Kidney (tissue), 13 donors: ENCODE measurements at regions not wholly inside any gene's neighbourhood (a gene's known extent, or its start where the extent isn't known, plus 50 kb on each side); places are given as distances from the start of the nearest gene placed in this dataset.

Experiments
- DNase-seq, 5 donors: peaks; one replicate each; pipeline ENCODE4 v3.0.0-alpha.2; 2013 to 2020
- FAIRE-seq: peaks from 2 replicates; lab custom pipeline; 2012; peaks lifted over from hg19 to GRCh38; lab: Jason Lieb, UNC
- H3K27ac ChIP-seq, 2 donors: one replicate each; pipeline ENCODE4 v1.7.0; 2013; ENCODE audit warnings: low read depth in 2 of 2, low read length in 2 of 2, inconsistent platforms in 1 of 2
- H3K27me3 ChIP-seq: one replicate; pipeline ENCODE4 v1.7.1; 2013; ENCODE audit warnings: low read length, inconsistent platforms; ENCODE audit not compliant: control insufficient read depth, insufficient read depth
- H3K36me3 ChIP-seq, 3 donors: one replicate each; pipeline versions ENCODE4 v1.7.0 to v1.7.1; 2013; ENCODE audit warnings: low read length in 3 of 3, control low read depth in 1 of 3, inconsistent platforms in 1 of 3; ENCODE audit not compliant: insufficient read depth in 3 of 3, control insufficient read depth in 2 of 3
- H3K4me1 ChIP-seq, 3 donors: one replicate each; pipeline versions ENCODE4 v1.7.0 to v1.7.1; 2013; ENCODE audit warnings: low read length in 3 of 3, inconsistent platforms in 1 of 3, low read depth in 1 of 3; ENCODE audit not compliant: control insufficient read depth in 2 of 3, insufficient read depth in 2 of 3
- H3K4me3 ChIP-seq, 3 donors: one replicate each; pipeline versions ENCODE4 v1.7.0 to v1.8.1; 2013; ENCODE audit warnings: low read length in 3 of 3, control low read depth in 1 of 3, inconsistent platforms in 1 of 3
- H3K9ac ChIP-seq, 3 donors: one replicate each; pipeline versions ENCODE4 v1.7.0 to v1.7.1; 2013; ENCODE audit warnings: low read length in 3 of 3, control low read depth in 1 of 3, inconsistent platforms in 1 of 3
- H3K9me3 ChIP-seq, 3 donors: one replicate each; pipeline versions ENCODE4 v1.7.0 to v1.7.1; 2013; ENCODE audit warnings: low read length in 3 of 3, control low read depth in 1 of 3, inconsistent platforms in 1 of 3; ENCODE audit not compliant: control insufficient read depth in 2 of 3, insufficient read depth in 1 of 3
- intact Hi-C: fragments of 100-400 bp; cut with DNase I; formaldehyde crosslinking; loops from one replicate; pipeline ENCODE4 v1.11.1; 2022
- TF ChIP-seq, protein P1 (sequence below): IDR thresholded peaks from 3 replicates; pipeline ENCODE4 v1.5.1; 2012; ENCODE audit warnings: mild to moderate bottlenecking, moderate library complexity, borderline replicate concordance; ENCODE audit not compliant: insufficient read depth; ENCODE audit errors: extremely low read depth
- donor health status: control.
- donor health status: control.
- donor health status: control.
- donor health status: control.
- donor health status: control.
- donor health status: DM: yes; HTN: yes; CAD: no.
- donor health status: Normal renal cell carcinoma (clear cell type).

DNA sequence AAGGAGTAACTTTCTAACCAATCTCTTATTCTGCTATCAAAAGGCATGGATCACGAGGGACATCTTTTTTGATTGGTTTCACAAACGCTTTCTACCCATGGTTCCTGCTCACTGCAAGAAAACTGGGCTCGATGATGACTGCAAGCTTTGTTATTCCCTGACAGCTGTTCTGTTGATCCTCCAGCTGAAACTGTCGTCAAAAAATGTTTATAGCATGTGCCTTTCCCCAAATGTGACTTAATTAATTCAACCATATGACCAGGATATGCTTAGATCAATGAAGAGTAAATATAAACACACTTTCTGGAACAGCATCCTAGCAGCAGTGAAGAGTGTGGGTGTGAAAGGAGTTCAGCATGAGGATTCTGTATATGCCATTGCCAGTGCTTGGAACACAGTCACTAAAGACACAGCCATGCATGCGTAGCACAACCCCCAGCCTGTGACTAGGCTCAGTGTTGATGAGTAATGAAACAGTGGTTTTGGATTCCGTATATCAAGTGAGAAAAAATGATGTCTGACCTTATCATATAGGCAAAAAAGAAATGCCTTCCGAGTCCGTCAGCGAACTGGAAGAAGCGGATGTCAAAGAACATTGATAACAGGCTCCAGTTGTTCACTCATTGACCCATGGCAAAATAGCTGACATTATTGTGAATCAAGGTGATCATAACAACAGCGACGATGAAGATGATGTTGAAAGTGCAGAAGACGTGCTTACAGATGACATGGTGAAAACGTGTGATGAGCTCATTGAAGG lies 347.4 kb downstream of the FGF9 start:
- Histone ChIP-seq H3K27ac (no peak overlapping the region), H3K36me3 (no peaks in the 10 kb centered on the region), H3K9ac (no peak overlapping the region), H3K27me3 (no peaks in the 10 kb centered on the region), H3K9me3 (no peaks in the 10 kb centered on the region), H3K4me3 (no peak overlapping the region), H3K4me1 (no peaks in the 10 kb centered on the region)
- FAIRE-seq (no peak), DNase-seq (no peak)
- intact Hi-C loops: no loop called here
- TF ChIP-seq, protein P1, sequence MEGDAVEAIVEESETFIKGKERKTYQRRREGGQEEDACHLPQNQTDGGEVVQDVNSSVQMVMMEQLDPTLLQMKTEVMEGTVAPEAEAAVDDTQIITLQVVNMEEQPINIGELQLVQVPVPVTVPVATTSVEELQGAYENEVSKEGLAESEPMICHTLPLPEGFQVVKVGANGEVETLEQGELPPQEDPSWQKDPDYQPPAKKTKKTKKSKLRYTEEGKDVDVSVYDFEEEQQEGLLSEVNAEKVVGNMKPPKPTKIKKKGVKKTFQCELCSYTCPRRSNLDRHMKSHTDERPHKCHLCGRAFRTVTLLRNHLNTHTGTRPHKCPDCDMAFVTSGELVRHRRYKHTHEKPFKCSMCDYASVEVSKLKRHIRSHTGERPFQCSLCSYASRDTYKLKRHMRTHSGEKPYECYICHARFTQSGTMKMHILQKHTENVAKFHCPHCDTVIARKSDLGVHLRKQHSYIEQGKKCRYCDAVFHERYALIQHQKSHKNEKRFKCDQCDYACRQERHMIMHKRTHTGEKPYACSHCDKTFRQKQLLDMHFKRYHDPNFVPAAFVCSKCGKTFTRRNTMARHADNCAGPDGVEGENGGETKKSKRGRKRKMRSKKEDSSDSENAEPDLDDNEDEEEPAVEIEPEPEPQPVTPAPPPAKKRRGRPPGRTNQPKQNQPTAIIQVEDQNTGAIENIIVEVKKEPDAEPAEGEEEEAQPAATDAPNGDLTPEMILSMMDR: no peak

DNA sequence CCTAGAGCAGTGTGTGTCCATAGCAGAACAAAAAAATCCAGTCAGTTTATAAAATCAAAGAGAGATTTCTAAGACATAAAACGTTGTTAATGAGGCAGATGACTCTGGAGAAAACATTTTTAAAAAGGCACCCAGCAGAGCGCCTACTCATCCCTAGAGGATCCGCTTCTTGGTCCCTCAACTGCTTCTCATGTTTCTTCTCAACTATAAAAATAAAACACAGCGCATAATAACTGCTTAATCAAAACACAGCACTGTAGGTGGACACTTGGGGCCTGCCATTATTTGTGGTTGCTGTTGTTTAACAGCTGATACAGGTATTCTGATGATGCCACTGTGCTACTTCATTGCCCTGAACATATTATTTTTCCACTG lies 347.9 kb downstream of the FGF9 start:
- no peaks in the 10 kb centered on the region for H3K4me1 ChIP-seq
- TF ChIP-seq, protein P1: no peak
- no peak for DNase-seq
- H3K36me3 ChIP-seq: no peaks in the 10 kb centered on the region
- FAIRE-seq: no peak
- H3K4me3 ChIP-seq: no peak overlapping the region
- H3K27me3 ChIP-seq: no peaks in the 10 kb centered on the region
- H3K27ac ChIP-seq: no peak overlapping the region
- H3K9me3 ChIP-seq: no peaks in the 10 kb centered on the region
- intact Hi-C loops: no loop called here
- no peak overlapping the region for H3K9ac ChIP-seq

DNA sequence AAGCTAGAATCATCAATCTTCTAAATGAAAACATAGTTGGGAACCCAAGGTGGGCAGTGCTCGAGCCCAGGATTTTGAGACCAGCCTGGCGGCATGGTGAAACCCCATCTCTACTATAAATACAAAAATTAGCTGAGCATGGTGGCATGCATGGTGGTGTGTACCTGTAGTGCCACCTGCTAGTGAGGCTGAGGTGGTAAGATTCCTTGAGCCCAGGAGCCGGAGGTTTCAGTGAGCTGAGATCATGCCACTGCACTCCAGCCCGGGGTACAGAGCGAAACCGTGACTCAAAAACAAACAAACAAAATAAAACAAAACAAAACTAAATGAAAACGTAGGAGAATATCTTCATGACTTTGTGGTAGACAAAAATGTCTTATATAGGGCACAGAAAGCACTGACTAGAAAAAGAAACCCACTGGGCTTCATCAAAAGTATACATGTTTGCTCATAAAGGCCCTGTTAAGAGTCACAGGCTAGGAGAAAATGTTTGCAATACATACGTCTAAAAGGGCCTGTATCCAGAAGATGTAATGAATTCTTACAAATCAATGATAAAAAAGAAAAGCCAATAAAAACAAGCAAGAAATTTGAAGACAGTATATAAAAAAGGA lies 353.6 kb downstream of the FGF9 start:
- Histone ChIP-seq H3K9me3 (no peaks in the 10 kb centered on the region), H3K36me3 (no peaks in the 10 kb centered on the region), H3K4me3 (no peak overlapping the region), H3K9ac (no peak overlapping the region), H3K27me3 (no peaks in the 10 kb centered on the region), H3K4me1 (no peaks in the 10 kb centered on the region), H3K27ac (no peak overlapping the region)
- intact Hi-C loops: no loop called here
- TF ChIP-seq, protein P1: no peak
- FAIRE-seq (no peak), DNase-seq (no peak)
